Activated T-cell treated with anti-CD3 and anti-CD28 coated beads, Interleukin-2, amount 50 U/mL, for 48 hours (primary cell): ENCODE measurements at regions not wholly inside any gene's neighbourhood (a gene's known extent, or its start where the extent isn't known, plus 50 kb on each side); places are given as distances from the start of the nearest gene placed in this dataset.

Source experiments
- DNase-seq, 2 experiments: peaks; one replicate each; pipeline ENCODE4 v3.0.0-alpha.2; 2020

- no peak for DNase-seq
These were observed 153.4 kb upstream of the TSHZ3 start for GRCh38 chr19:31502536-31503170.

- DNase-seq, result no peak
These were observed 154.0 kb upstream of the TSHZ3 start for GRCh38 chr19:31503211-31503610.

GRCh38 chr19:31504221-31504620 lies 155.0 kb upstream of the TSHZ3 start:
- DNase-seq, result no peak

GRCh38 chr19:31505596-31505910 lies 156.3 kb upstream of the TSHZ3 start:
- no peak for DNase-seq

GRCh38 chr19:31506102-31506501 lies 156.9 kb upstream of the TSHZ3 start:
- no peak for DNase-seq

- DNase-seq, result no peak
These were observed 161.4 kb upstream of the TSHZ3 start for GRCh38 chr19:31510635-31511034.

DNA sequence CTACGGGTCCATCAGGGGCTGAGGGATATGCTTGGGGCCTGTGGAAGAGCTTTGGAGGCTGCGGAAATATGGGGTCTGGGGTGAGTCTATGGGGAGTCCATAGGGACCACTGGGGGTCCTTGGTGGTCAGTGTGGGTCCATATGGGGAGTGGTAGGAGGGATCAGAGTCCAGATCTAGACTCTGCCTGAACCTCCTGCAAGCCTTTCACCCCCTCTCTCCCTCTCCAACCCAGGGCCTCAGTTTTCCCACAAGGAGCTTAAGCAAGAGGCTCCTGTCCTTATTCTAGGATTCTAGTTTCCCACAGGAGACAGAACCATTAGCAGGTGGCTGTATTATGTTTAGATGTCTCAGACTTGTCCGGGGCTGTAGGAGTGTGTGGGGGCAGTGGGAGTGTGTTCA lies 161.9 kb upstream of the TSHZ3 start:
- no peak for DNase-seq

DNA sequence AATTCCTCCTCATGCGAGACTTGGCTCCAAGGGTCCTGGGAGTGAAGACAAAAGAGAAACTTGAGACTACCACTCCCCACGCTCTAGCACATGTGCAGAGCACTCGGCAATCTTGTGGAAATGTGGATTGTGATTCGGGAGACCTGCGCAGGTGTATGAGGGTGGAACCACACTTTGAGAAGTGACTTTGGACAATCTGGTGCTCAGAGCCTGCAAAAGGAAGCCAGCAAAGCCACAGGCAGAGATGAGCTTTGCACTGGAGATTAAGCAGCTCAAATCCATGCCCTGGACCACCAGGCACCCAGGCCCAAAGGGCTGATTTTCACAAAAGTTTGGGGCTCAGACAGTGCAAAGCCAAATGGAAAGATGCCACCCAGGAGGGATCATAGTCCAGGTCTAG lies 162.5 kb upstream of the TSHZ3 start:
- no peak for DNase-seq

GRCh38 chr19:31512181-31512970 lies 163.1 kb upstream of the TSHZ3 start:
- no peak for DNase-seq

- no peak for DNase-seq
These were observed 164.6 kb upstream of the TSHZ3 start for GRCh38 chr19:31513841-31514240.

DNA sequence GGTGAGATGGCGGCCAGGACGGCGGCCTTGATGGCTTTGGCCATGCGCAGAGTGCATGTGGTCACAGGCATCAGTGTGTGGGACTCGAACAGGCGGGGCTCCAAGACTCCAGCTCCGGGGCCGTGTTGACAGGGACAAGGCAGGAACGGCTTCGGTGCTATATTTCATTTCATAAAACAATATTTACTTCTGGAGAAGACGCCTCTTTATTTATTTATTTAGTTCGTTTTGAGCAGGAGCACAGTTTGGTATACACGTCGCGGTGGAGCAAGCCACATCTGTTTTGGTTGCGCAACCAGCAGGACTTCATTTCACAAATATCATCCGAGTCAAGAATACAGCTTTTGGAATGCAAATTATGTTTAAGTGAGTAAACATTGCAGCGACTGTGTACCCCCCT lies 166.7 kb upstream of the TSHZ3 start:
- no peak for DNase-seq

GRCh38 chr19:31516756-31517155 lies 167.5 kb upstream of the TSHZ3 start:
- no peak for DNase-seq

GRCh38 chr19:31517224-31518180 lies 168.3 kb upstream of the TSHZ3 start:
- DNase-seq, result no peak

DNA sequence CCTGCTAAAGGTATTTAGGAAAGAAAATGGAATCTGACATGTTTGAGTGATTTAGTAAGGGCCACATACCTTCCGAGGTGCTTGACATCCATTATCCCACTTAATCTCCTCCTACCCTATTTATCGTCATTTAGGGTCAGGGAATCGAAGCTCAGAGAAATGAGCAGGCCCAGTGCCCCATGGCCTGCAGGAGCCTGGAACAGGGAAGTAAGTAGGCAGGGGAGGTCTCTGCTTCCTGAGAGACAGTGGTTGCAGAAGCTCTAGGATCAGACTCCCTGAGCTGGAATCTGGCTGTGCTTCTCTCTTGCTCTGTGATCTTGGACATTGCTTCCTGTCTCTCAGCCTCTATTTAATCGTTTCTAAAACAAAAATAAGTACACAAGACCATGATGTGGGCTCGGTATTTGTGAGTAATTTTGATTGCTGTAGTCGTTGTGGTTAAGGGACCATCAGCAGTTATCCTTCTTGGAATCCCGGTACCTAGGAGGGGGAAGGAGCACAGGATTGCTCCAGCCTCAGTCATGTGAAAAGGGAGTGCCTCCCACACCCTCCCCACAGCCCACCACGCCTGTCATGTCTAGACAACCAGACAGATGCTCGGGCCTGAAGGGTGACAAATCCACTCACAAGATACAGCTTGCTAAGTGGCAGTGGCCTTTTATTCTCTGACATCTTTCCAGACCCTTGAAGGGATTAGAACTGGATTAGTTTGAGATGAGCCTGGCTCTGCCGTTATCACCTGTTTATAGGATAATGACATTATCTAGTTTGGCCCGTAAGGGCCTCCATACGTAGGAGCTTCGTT lies 169.2 kb upstream of the TSHZ3 start:
- no peak for DNase-seq

- DNase-seq, result no peak
These were observed 170.0 kb upstream of the TSHZ3 start for GRCh38 chr19:31519256-31519655.

DNA sequence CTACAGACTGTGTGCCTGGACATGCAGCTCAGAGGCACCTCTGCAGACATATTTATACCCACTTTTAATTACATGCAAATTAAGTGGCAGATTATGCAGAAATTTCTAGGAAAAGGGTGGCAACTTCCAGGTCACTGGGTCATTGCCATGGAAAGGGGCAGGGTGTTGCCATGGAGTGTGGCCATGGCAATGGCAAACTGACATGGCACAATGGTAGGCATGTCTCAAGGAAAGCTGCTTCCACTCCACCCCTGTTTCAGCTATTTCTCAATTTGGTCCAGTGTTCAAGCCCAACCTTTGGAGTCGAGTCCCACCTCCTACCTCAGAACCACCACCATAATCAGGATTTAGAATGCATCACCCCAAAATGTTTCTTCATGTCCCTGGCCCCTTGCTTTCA lies 170.7 kb upstream of the TSHZ3 start:
- DNase-seq, result no peak

DNA sequence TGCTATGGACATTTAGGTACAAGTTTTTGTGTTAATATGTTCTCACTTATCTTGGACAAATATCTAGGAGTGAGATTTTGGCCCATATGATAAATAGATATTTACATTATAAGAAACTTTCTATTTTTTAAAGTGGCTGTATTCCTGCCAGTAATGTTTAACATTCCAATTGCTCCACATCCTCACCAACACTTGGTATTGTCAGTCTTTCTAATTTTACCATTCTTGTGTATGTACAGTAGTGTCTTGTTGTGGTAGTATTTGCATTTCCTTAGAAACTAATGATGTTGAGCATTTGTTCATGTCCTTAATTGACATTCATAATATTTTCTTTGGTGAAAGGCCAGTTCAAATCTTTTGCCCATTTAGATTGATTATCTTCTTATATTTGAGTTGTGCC lies 171.4 kb upstream of the TSHZ3 start:
- no peak for DNase-seq

- DNase-seq, result no peak
These were observed 176.4 kb upstream of the TSHZ3 start for GRCh38 chr19:31525610-31526147.

DNA sequence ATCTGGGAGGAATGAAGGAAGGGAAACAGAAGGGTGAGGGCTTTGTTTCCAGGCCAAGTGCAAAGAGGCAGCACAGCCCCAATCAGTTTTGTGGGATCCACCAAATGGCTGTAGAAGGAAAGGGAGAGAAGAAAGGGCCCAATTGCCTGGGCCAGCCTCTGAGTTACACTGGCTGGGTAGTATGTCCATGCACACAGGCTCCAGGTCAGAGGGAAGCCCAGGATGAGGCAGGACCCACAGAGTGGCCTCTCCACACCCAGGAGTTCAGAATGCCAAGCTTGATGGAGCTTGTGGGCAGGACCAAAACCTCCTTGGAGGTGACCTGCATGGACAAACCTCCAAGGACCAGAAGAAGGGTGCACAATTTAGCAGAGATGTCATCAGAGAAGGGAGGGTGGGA lies 178.2 kb upstream of the TSHZ3 start:
- DNase-seq, result no peak

- no peak for DNase-seq
These were observed 179.0 kb upstream of the TSHZ3 start for GRCh38 chr19:31528261-31528660.

DNA sequence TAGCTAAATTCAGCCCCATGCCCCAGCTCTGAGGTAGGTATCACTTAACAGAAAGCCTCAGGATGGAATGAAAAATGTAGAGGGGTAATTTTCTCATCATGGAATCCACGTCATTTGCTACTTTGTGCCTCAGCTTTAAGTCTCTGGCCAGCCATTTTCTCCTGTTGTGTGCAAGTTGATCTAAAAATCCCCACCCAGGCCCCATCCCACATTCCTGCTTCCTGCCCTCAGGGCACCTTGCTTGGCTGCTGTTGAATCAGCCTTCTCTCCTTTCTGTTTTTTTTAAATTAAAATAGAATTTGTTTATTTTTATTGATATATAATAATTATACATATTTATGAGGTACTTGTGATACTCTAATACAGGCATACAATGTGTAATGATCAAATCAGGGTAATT lies 179.9 kb upstream of the TSHZ3 start:
- DNase-seq, result no peak

GRCh38 chr19:31530781-31531180 lies 181.5 kb upstream of the TSHZ3 start:
- no peak for DNase-seq

- no peak for DNase-seq
These were observed 182.1 kb upstream of the TSHZ3 start for GRCh38 chr19:31531326-31531725.
